ENCODE measurements at regions not wholly inside any gene's neighbourhood (a gene's known extent, or its start where the extent isn't known, plus 50 kb on each side); places are given as distances from the start of the nearest gene placed in this dataset.
"Not testable (repeated sequence)": the region's sequence is repeated elsewhere in the genome, so short reads cannot be mapped to it uniquely, and the experiment has no call there.

- DNase-seq (ENCODE audit: low read depth, low spot score): no peak
Measured at GRCh38 chr14:65964366-65964765, 521.8 kb upstream of the CCDC196 start.

DNA sequence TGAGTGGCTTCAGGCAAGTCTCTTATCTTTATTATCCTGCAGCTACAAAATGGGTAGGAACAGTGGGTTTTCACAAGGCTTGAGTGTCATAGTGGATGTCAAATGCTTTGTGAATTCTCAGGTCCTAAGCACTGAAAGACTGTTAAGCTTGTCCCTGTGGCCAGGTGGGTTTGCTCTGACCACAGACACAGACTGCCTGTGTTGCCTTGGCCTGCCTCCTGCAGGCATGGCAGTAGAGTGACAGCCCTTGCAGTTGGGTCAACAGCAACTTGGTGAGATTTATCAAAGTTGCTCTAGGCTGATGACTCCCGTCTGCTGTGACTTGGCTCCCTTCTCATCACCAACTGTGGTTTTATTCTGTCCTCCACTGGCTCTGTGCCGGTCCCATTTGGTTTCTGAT lies 520.0 kb upstream of the CCDC196 start:
- DNase-seq (ENCODE audit: low read depth, low spot score): no peak

GRCh38 chr14:65972346-65972870 lies 513.8 kb upstream of the CCDC196 start:
- DNase-seq (ENCODE audit: low read depth, low spot score): no peak

GRCh38 chr14:65972891-65973290 lies 513.3 kb upstream of the CCDC196 start:
- DNase-seq (ENCODE audit: low read depth, low spot score): no peak

DNA sequence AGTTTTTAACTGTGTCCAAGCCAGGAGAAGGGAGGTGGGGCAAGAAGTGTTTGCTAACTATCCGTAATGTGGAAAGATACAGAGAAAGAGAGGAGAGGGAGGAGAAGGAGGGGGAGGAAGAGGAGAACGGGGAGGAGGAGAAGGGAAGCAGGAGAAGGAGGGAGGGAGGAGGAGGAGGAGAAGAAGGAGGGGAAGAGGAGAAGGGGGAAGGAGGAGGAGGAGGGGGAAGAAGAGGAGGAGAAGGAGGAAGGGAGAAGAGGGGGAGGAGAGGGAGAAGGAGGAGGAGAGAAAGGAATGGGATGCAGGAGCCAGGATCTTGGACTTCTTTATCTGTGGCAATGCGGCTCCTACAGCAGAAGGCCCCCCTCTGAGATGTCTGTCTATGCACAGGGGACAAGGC lies 510.3 kb upstream of the CCDC196 start:
- no peak for DNase-seq (ENCODE audit: low read depth, low spot score)

DNA sequence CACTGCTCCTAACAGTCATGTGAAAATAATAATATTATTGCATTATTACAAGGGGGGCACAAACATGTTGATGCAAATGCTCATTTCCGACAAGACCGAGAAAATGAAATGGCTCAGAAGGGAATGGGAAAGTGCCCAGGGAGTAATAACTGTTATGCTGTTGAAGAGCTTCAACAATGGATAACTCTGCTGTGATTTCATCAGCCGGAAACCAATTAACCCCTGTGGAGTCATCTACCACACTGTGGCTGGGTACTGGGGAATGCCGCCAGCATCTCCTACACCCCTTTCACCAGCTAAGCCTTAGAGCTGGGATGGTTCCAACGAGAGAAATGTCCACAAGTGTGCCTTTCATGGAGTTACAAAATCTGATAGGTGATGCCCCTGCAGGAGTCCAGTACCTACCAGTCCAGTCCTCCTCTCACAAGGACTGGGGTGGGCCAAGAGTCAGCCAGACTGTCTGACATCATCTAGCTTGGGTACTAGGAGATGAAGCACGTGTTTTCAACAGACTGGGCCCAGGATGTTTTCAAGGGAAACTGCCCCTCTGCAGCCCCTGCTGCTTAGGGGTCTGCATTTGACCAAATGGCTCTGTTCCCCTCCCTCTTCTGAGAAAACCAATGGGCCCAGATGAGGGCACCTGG lies 509.3 kb upstream of the CCDC196 start:
- DNase-seq (ENCODE audit: low read depth, low spot score): no peak

- no peak for DNase-seq (ENCODE audit: low read depth, low spot score)
Measured at GRCh38 chr14:65981192-65981843, 504.9 kb upstream of the CCDC196 start.

- no peak for DNase-seq (ENCODE audit: low read depth, low spot score)
Measured at GRCh38 chr14:65986041-65986440, 500.1 kb upstream of the CCDC196 start.

DNA sequence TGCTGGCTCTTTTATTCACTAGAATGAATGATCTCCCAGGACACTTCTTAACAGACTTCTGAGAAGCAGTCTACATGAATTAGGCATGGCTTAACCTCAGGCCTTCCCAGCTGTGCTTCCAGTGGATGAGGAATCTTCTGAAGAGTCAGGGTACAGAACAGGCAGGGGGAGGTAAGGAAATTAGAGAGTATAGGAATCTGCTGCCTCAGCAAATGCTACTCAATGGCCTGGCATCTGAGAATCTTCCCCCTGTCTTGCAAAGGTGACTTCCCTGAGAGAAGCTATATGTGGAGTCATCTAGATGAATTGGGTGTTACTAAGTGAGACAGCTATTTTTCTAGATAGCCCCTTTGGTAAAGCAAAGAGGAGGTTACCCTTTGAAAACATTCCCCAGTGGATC lies 496.2 kb upstream of the CCDC196 start:
- DNase-seq (ENCODE audit: low read depth, low spot score): no peak

- no peak for DNase-seq (ENCODE audit: low read depth, low spot score)
Measured at GRCh38 chr14:65991104-65991503, 495.1 kb upstream of the CCDC196 start.

GRCh38 chr14:65991935-65992334 lies 494.2 kb upstream of the CCDC196 start:
- DNase-seq (ENCODE audit: low read depth, low spot score): not testable (repeated sequence)

DNA sequence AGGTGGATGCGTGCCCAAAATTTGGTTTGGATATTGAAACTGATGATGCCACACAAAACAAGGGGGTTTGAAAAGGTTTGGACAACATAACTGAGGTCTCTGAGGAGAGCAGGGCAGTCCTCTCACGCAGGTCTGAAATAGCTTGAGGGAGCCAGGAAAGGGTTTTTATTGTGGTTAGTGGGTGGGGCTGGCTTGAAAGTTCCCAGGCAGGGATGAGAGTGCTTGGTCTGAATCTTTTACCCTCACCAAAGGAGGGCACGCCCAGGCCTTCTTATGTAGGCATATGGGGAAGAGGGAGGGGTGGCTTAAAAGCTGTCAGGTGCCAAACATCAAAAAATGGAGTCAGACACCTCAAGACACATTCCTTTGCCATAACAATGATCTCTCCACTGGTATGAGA lies 493.1 kb upstream of the CCDC196 start:
- no peak for DNase-seq (ENCODE audit: low read depth, low spot score)

- no peak for DNase-seq (ENCODE audit: low read depth, low spot score)
Measured at GRCh38 chr14:65993996-65994395, 492.2 kb upstream of the CCDC196 start.

GRCh38 chr14:65997347-65997746 lies 488.8 kb upstream of the CCDC196 start:
- DNase-seq (ENCODE audit: low read depth, low spot score): no peak

DNA sequence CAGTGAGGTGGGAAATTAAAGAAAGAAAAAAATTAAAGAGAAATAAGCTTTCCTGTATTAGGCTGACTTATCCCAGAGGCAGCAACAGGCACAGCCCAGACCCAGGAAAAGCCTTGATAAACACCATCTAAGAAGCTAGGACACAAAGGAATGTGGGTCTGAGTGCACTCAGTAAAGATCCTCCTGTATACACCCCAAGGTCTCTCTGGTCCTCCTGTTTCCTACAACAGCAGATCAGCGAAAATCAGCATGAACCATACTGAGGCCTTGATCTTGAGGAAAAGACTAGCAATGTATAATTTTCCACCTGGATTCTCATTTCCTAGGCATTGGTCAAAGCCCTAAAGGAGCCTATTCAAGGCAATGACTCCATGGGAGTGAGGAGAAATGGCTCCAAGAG lies 486.3 kb upstream of the CCDC196 start:
- no peak for DNase-seq (ENCODE audit: low read depth, low spot score)

GRCh38 chr14:66000766-66001165 lies 485.4 kb upstream of the CCDC196 start:
- no peak for DNase-seq (ENCODE audit: low read depth, low spot score)

DNA sequence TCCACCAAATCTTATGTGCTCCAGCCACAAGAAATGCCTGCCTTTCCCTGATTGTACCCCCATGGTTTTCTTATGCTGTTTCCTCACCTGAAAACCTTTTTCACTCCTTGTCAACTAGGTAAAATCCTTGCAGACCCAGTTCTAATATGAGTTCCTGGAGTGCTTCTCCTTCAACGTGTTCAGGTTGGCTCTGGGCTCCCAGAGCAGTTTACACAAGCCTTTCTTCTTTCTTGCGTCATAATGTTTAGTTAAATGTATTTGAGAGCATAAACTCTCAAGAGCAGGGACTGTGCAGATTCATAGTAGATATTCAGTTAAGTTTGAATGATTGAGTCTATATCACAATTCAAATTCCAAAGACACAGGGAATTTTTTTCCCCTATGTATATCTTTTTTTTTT lies 484.8 kb upstream of the CCDC196 start:
- DNase-seq (ENCODE audit: low read depth, low spot score): no peak

DNA sequence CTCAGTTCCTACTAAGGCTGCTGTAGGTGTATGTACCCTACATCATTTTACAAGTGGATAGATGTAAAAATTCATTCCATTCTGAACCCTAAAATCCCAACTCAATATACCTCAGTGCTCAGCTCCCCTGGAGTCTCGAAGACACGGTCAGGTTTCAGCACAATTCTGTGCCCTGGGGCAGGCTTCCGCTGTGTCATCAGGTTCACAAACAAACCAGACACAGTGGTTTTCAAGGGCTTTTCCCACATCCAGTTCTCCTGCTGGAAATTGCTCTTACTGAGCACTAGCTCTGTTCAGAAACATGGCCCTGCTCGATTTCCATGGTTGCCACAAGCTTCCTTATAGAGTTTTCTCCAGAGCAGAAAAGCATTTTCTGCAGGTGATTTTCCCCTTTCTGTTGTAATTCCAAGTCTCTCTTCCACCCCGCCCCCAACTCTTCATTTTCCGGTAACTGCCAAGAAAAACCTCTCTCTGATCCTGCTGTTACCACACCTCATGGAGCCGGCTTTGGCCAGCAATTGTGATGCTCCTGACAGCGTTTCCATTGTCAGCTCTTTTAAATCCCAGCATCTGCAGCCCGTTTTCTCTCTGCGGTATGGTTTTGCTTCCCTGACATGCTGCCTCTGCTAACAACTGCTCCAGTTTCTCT lies 483.0 kb upstream of the CCDC196 start:
- no peak for DNase-seq (ENCODE audit: low read depth, low spot score)

GRCh38 chr14:66005900-66006434 lies 480.2 kb upstream of the CCDC196 start:
- DNase-seq (ENCODE audit: low read depth, low spot score): no peak

- DNase-seq (ENCODE audit: low read depth, low spot score): no peak
Measured at GRCh38 chr14:66008631-66009030, 477.5 kb upstream of the CCDC196 start.

DNA sequence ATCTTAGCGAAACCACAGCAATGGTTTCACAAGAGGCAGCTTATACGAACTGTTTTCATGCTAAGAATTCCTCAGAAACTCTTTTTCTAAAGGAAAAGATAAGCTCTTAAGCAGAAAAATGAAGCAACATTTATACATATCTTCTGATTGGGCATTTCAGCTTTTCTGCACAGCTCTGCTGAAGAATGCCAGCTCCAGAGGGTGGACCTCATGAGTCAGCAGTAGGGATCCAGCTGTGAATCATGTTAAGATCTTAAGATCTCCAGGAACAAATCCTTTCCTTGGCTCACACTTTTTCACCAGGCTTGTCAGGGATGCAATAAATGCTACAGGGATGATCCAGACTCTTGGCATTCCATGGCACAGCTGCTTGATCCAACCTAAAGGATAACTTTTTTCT lies 477.1 kb upstream of the CCDC196 start:
- DNase-seq (ENCODE audit: low read depth, low spot score): peak; percentile 23

DNA sequence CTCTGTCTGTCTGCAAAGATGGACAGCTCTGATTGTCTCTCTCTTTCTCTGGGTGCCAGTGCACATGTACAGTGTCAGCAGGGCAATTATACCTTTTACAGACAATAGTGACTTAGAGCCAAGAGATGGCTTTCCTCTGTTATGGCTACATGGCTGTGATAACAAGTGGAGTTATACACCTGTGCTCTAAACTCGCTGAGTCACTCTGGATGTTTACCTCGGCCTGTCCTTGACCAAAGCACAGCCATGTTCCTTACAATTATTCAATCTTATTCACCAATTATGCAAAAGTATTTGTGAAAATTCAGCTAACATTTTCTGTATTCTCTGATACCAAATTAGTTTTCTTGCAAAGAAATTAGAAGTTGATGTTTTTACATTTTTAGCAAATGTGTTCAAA lies 475.5 kb upstream of the CCDC196 start:
- no peak for DNase-seq (ENCODE audit: low read depth, low spot score)

DNA sequence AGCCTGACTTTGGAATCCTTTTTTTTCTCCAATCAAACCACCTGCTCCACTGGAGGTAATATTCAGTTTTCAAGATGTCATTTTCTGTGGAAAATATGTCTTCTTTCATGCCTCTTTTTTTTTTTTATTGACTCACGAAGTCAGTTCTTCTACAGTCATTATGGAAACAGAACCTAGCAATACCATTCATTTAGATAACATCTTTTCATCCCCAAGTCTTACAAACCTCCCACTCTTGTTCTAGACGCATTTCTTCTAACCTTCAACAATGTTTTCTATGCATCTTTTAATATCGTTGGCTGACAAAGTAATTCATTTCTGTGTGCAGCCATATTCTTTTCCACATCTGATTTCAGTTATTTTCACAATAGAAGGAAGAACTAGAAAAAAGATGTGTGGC lies 474.3 kb upstream of the CCDC196 start:
- no peak for DNase-seq (ENCODE audit: low read depth, low spot score)
